GM19438 (cell line): ENCODE measurements at regions not wholly inside any gene's neighbourhood (a gene's known extent, or its start where the extent isn't known, plus 50 kb on each side); places are given as distances from the start of the nearest gene placed in this dataset.
"Not testable (repeated sequence)": the region's sequence is repeated elsewhere in the genome, so short reads cannot be mapped to it uniquely, and the experiment has no call there.

Experiments used
- ATAC-seq: cut with Tn5 transposase; IDR thresholded peaks from one replicate; pipeline ENCODE4 v1.9.1; 2021; ENCODE audit warnings: low read depth; ENCODE audit not compliant: unreplicated experiment

DNA sequence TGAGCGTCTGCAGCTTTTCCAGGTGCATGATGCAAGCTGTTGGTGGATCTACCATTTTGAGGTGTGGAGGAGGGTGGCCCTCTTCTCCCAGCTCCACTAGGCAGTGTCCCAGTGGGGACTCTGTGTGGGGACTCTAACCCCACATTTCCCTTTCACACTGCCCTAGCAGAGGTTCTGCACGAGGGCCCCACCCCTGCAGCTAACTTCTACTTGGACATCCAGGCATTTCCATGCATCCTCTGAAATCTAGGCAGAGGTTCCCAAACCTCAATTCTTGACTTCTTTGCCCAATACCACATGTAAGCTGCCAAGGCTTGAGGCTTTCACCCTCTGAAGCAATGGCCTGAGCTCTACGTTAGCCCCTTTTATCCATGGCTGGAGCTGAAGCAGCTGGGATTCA is 61.4 kb upstream of the HGFAC start:
- not testable (repeated sequence) for ATAC-seq

DNA sequence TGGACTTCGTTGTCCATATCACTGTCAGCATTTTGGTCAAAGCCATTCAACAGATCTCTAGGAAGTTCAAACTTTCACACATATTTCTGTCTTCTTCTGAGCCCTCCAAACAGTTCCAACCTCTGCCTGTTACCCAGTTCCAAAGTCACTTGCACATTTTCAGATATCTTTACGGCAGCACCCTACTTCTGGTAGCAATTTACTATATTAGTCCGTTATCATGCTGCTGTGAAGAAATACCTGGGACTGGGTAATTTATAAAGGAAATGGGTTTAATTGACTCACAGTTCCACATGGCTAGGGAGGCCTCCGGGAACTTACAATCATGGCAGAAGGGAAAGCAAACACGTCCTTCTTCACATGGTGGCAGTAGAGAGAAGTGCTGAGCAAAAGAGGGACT is 60.6 kb upstream of the HGFAC start:
- ATAC-seq = not testable (repeated sequence)

DNA sequence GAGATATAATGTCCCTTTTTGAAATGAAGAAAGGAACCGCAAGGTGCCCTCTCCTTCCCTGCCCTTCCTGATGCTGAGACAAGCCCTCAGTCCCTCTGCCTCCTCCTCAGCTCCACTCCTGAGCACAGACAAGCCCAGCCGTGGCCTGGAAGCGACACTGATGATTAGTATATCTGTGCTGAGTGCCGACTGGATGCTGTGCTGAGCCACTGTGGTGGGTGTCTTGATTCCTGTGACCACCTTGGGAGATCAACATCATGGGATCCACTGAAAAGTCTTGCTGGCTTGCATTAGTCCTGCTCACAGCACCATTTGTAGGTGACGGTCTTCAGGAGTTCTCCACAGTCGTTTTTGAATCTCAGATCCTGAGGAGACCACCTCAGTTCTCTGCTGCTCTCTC is 59.5 kb upstream of the HGFAC start:
- no peak for ATAC-seq

DNA sequence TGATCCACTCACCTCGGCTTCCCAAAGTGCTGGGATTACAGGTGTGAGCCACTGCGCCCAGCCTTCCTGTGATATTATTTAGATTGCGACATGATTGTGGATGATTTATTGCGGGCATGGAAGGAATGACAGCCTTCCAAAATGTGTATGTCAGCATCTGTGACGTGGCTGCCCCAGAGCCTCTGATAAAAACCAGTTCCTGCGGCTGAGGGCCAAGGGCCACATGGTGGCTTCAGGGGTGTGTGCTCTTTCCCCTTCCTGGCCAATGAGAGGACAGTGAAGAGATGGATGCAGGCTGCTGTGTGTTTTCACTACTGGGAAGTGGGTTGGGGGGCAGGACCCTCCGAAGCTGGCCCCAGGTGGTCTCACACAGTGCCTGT is 57.4 kb upstream of the HGFAC start:
- no peak for ATAC-seq

DNA sequence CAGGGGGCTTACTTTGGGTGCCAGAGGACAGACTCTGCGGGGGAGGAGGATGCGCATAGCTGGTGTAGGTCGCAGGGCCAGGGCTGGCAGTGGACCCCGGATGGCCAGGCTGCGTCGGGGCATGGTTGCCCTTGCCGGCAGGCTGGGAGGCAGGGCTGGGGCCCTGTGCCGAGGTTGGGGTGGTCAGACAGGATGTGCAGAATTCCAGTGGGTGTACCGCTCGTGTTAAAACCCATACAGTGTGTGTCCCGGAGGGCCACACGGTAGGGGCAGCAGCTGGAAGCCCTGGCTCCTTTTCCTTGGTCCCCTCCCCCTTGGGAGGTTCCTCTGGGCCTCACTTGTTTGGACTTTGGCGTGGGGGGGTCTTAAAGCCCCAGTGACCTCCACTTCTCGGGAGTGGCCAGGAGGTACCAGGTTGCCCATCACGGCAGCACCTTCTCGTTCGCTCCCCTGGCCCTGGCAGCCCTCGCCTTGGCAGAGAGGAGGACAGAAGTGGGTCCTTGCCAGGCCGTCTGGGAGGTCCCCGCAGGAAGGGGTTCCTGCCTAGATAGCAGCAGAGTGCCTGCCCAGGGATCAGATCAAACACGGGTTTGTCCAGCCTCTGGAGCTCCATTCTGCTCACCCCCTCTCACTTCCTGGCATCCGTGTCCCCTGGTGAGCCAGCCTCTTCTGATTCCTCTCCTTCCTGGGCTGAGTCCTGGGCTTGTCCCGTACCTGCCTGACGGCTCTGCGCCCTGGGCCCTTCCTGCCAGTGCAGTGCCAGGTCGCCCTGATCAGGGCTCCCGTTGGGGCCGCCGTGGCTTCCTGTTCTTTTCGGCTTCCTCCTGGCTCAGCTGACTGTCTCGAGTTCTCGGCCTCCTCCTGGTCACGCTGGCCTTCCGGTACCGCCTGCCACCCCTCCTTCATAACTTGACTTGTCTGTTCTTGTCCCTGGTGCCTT is 56.7 kb upstream of the HGFAC start:
- no peak for ATAC-seq

DNA sequence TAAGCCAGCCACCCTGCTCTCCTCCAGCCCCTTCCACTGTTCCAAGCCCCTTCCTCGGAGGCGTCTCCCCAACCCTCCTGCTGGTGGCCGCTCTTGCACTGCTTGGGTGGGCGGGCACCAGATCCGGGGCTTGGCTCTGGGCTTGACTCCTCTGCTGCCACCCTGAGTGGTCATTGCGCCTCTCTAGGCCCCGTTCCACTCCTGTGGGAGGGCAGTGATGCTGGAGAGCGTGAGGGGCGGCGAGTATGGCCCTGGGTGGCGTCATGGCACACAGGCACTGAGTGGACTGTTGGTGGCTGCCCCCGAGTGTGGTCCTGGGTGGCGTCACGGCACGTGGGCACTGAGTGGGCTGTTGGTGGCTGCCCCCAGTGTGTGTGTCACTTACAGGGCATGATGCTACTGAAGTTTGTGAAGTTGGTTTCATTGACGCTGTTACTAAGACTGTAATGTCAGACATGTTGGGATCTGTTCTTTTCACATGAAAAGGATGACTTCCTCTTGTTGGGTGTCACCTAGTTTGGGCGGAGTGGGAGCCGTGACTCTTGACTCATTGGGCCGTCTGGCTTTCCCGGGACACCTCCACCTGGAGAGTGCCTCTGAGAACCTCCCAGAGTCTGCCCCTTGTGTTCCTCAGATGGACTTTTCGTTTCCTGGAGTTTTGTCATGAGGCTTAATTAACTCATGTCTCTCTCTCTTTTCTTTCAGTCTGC is 55.9 kb upstream of the HGFAC start:
- no peak for ATAC-seq

DNA sequence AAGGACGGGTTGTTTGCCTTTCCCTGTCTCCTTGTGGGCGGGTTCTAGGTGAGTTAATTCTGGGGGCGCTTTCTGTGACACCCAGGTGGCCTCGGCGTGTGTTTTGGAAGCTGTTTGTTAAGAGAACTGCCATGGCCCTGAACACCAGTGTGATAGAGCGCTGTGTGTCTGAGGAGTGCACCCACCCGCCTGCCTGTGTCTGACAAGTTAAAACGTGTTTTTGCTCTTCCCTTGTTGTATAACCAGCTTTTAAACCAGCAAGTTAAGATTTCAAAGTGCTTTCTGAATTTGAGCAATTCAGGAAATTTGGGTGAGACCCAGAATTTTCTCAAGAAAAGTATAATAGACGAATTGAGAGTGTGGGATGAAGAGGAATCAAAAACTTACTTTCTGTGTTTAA is 55.2 kb upstream of the HGFAC start:
- no peak for ATAC-seq

DNA sequence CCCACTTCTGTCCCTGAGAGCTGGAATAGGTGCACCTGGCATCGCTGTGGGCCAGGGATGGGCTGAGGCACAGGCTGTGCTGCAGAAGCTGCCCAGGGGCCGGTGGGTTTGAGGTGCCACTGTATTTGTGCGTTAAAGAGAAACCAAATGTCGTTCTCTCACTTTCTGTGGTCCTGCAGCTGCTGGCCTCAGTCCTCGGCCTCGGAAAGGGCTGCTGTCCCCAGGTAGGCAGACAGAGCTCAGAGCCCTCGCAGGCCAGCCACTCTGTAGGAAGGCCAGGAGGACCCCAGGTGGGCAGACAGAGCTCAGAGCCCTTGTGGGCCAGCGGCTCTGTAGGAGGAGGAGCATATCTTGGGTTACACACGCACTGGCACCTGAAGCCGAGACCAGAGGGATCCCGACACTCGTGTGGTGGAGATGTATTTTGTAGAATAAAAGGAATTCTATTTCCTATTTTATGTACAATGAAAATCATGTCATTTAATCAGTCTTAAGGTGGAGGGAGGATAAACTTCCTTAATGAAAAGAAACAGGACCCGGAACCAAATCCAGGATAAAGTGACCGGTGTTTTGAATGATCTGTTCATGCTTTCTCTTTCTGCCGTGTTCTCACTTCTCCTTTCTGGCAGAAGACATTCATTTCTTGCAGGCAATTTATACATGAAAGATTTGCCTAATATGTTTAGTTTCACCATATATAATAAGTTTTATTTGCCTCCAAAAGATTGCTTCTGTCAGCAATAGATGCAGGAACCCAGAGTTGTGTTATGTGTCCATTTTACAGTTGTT is 54.4 kb upstream of the HGFAC start:
- peak; percentile 56 for ATAC-seq

DNA sequence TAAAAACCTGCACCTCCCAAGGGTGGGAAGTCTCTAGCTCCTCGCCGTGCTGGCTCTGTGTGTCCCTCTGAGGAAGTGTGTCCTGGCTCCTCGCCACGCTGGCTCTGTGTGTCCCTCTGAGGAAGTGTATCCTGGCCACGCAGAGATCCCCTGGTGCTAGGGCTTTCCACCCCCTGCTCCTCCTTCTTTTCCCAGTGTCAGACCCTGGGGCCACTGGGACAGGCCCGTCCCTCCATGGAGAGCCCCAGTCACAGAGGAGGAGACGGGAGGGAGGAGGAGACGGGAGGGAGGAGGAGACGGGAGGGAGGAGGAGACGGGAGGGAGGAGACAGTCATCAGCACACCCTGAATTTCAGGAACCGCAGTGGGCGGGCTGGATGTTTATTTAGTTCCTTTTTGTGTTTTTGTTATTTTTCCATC is 53.8 kb upstream of the HGFAC start:
- peak; percentile 50 for ATAC-seq

DNA sequence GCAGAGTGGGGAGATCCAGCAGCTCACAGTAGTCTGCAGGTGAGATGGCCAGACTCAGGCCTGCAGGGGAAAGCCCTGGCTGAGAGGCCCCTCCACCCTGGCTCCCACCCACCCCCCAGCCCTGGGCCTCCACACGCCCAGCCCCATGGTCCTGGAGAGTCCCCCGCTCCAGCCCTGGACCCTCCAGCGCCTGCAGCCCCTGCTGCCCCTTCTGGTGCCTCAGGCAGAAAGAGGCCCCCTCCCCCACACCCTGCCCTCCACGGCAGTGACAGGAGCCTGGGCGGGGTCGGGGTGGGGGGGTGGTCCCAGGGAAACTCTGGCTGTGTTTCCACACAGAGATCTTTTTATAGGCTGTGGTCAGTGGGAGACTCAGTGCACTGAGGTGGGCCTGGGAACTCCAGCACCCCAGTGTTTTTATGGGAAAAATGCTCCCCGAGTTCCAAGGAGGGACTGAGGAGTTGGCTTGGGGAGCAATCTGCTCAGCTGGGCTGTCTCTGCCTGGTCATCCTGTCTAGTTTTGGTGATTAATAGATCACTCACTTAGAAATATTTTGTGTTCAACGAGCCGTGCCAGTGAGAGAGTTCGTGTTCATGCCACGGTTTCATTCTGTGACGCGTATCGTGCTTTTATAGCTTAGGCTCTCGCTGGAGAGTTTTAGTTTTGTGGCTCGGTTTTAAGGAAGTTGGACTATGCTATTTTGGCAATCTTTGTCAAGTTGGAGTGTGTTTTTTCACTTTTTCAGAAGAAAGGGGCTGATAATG is 53.1 kb upstream of the HGFAC start:
- peak; percentile 56 for ATAC-seq

DNA sequence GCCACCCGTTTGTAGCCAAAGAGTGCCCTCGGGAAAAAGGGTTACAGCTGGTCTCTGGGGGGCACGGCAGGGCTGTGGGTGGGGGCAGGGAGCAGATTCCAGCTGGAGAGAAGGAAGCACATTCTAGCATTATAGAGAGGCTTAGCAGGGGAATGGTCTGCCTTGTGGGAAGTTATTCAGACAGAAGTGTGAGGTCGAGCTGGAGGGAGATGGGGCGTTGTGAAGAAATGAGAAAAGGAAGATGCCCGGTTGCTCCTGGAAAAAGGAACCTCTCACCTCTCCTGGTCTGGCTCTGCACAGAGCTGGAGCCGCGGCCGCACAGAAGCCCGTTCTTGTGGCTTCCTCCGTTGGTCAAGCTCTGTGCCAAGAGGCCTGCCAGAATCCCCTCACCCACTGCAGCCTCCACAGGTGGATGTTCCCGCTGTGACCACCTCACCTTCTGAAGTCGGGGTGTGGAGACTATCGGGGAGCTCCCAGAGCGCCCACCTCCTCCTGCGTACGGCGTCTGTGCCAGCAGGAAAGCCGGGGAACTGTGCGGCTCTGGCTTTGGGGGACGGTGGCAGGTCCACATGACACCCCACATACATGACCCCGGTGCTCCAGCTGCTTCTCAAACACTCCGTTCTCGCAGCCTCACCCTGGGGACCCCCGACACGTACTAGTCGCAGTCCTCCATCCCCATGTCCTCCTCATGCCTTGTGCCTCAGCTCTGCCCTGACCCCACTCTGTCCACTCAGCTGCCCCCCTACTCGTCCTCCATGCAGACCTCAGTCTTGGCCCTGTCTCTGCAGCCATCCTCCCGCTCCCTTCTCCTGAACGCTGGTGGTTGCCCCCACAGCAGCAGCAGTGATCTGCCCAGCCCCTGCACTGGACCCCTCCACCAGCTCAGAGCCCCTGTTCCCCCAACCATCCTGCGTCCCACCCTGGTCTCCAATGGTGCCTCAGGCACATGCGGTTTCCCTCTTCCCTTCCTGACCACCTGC is 52.2 kb upstream of the HGFAC start:
- ATAC-seq = no peak

DNA sequence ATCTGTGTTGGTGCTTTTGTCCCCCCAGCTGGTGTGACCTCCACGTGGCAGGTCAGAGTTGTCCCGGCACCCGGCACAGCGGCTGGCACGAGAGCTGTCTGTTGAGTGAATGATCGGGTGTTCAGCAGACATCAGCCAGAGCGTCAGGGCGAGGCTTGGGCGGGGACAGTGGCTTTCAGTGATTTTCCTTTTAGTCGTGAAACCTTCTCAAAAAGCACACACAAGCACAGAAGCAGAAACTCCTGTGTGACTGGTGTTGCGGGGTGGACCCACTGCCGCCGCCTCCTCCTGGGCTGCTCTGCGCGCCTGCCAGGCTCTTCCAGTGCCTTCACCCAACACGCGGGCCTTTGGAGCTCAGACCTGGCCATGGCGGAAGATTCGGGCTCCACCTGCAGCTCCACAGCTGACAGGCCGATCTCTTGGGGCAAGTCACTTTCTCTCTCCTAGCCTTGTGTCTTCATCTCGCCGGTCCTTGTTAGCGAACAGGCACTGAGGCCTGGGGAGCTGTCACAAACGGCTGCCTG is 51.4 kb upstream of the HGFAC start:
- ATAC-seq = no peak

DNA sequence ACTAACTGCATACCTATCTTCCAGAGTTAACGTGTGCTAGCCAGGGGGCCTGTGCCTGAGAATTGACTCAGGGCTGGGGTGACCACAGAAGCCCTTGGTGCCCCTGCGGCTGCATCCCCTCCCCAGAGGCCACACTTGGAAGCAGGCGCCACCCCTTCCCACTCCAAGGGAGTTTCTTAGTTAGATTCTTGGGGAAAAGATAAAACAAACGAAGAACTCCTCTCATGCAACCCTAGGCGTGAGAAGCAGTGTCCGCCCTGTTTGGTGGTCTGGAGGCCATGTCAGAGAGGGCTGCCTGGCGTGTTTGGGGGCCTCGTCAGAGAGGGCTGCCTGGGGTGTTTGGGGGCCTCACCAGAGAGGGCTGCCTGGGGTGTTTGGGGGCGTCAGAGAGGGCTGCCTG is 50.3 kb upstream of the HGFAC start:
- no peak for ATAC-seq
